ENCODE measurements at regions not wholly inside any gene's neighbourhood (a gene's known extent, or its start where the extent isn't known, plus 50 kb on each side); places are given as distances from the start of the nearest gene placed in this dataset.

DNA sequence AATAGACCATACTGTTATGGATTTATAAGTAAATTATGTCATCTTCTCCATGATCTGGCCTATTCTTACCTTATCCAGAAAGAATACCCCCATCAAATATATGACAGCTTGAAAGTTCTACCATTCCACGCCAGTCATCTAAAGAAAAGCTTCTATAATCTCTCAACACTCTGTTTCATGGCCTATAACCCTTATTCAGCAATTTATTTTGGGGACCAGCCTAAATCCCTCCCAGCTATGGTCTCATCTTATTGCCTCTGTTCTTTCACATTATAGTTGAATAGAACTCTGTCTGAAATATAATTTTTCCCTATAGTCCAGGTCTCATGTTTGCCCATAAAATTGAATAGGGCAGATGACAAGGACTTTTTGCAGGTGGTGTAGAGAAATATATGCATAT, 2387.6 kb upstream of the WWC1 start:
- no peak for DNase-seq

DNA sequence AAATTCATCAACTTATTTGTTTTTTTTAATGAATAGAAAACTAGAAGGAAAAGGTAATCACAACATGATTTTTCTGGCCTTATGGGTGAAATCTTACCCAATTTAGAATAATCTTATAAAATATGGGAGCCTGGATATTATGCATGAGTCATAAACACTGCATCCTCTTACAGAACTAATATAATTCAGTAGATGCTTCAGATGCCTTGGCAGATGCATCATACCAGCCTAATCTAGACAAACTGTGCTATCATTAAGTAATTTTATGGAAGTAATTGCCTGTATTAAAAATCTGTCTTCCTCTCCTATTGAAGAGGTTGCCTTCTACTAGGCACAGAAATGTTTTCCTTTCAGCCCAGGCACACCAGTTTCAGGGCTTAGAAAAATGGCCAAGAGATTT, 2384.6 kb upstream of the WWC1 start:
- DNase-seq = no peak

DNA sequence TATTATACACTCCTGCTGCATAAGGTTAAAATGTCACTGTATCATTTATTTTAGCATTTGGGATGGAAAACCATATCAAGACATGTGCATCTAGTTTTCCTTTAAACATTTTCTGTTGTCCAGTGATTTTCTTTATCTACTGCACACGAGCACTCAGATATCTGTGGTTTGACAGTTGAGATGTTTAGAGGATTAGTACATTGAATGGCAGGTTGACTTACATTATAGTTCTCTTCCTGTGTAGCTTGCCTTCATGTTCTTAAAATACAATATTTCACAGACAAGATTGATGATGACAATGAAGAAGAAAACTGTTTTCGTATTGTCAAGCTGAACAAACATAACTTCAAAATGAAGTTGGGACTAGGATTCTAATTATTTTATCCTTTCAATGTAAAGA, 2378.4 kb upstream of the WWC1 start:
- no peak for DNase-seq

DNA sequence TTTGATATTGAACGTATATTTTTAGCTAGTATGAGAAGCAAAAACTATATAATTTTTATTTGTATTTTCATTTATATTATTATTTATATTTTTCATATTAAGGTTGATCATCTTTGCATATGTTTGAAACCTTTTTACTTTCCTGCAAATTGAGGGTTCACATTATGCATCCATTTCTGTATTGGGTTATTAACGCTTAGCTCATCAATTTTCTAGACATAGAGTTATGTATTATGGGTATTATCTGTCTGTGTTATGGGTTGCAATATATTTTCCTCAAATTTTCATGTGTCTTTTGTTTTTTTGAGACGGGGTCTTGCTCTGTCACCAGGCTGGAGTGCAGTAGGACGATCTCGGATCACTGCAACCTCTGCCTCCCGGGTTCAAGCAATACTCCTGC, 2377.0 kb upstream of the WWC1 start:
- DNase-seq = no peak

DNA sequence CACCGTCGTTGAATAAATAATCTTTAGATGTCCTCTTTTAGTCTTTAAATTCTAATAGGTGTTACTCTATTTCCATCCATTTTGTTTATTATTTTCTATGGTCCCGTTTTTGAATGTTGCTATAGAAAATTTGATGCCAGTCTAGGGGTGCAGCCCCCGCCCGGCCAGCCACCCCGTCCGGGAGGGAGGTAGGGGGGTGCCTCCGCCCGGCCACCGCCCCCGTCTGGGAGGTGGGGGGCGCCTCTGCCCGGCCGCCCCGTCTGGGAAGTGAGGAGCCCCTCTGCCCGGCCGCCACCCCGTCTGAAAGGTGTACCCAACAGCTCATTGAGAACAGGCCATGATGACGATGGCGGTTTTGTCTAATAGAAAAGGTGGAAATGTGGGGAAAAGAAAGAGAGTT, 2372.2 kb upstream of the WWC1 start:
- no peak for DNase-seq

DNA sequence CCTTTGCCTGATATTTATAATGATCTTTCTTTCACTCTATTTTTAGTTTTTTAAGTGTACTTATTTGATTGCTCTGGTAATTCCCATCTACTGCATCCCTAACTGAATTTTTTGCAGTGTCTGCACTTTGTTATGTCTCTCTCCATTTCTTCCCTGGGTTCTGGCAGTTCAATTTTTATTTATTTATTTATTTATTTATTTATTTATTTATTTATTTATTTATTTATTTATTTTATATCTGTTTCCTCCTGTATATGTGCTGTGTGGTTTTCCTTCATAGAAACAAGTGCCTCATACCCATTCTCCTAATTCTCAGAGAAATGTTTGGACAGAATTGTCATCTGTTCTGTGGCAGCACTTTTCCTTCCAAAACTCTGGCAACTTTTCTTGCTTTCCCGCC, 2370.8 kb upstream of the WWC1 start:
- no peak for DNase-seq

DNA sequence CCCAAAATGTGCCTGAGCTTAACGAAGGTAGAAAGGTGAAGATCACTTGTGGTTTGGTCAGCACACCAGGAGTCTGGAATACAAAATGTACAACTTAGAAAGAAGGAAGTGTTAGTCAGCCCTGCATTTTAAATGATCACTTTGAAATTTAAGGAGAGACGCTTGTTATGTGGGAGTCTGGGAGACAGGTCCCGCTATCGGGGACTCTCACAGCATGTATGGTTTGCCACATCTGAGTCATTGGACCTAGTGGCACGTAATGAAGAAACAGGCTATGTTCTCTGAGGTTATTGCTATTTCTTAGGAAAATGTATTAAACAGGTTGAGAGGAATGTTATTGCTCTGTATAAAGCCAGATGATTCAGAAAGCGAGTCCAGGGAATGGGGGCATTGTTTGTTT, 2362.5 kb upstream of the WWC1 start:
- no peak for DNase-seq

DNA sequence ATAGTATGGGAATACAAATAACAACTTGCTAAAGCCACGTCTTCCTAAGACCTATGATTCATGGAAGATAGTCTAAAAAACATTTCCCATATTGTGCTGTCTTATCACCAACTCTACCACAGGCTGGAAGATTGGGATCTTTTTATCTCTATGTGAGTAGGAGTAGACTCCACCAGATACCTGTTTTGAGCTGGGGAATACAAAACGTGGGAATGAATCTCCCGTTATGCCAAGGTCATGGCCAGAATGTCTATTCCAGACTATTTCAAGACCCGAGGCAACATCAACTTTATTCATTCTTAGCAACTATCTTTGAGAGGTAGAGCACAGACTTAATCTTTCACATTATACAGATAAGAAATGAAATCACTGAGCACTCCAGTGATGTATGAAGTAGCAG, 2350.9 kb upstream of the WWC1 start:
- DNase-seq = no peak

DNA sequence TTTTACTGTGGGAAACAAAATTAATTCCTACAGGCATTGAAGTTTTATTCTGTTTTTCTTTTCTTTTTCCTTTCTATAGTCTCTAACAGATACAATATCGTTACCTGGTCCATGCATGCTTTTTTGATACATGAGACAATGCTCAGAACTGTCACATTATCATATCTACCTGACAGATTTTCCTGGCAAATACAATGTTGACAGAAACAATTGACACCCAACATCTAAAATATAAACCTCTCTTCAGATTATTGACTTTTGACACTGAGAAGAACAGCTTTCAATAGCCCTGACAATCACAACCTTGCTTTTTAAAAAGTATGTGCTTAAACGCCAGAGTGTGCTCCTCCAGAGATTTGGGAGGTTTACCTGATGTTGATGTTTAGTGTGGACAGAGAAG, 2334.6 kb upstream of the WWC1 start:
- no peak for DNase-seq

DNA sequence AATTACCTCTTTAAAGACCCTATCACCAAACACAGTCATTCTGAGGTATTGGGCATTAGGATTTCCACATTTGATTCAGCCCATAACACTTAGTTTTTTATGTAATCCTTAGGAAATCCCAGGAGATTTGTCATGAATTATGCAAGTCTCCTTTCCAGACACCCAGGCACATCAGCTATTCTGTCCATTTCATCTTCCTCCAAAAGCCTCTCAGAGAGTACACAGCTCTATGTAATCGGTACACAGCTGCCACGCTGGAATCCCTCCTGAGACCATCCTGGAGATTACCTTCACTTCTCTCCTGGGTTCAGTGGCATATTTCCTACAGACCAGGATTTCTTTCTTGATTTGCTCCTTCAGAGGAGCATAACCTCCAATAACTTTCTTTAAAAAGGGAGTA, 2309.8 kb upstream of the WWC1 start:
- no peak for DNase-seq

DNA sequence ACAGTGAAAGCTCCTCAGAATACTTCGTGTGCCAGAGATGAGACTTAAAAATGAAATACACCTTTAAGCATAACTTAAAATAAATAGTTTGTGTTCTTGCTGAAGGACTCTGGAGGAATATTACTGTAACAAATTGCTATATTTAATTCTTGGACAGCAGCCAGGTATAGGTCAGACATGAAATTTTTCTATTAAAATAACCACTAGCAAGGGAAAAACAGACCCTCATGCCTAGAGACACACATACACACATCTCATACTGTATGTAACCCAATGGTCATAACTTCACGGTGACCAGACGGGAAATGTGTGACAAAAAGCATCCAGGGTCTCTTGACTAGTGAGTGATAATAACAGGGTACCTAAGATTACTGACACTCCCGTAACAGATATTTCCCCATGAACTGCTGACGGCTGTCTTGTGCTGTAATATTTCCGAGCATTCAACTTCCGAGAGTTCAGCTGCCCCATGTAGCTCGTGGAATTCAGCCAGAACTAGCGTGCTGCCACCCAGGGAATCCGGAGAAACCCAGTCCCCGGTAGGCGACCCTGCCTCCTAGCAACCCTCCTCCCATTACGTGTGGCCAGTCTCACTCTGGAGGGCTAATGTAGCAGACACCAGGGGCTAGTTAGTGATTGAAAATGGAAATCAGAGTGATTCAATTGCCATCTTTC, 2295.1 kb upstream of the WWC1 start:
- no peak for DNase-seq

DNA sequence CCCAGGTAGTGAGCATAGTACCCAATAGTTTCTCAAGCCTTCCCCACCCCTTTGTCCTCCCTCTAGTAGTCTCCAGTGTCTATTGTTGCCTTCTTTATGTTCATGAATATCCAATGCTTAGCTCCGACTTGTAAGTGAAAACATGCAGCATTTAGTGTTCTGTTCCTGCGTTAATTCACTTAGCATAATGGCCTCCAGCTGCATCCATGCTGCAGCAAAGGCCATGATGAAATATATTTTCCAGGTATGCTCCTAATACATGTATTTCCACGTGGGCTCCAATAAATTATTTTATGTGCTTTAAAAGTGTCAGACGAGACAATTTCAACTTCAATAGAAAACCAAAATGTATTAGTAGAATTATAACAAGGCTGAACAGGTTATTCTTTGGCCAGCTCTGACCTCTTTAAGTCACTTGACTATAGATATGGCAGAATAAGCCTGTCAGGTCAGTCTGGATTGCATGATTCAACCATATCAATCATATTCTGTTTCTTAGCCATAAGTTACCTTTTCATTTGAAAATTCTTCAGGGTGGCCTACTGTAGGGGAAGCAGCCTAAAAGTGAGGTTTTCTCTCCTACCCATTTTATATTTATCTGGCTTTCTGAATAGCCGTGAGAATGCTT, 2291.6 kb upstream of the WWC1 start:
- no peak for DNase-seq

DNA sequence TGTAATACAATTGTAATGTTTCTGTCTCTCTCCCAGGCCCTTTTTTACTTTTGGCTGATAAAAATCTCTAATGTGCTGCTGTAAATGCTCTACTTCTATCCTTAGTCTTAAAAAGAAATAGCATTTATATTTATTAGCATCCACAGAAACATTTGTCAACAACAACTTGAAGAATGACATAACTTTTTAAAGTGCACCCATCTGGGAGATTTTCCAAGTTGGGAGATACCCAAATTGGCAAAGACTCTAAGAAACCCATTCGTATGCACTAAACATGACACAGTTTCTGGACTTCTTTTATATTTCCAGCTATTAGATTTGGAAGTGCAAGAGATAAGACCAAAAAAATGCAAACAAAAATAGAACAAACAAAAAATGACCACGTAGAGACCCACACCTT, 2287.4 kb upstream of the WWC1 start:
- no peak for DNase-seq

DNA sequence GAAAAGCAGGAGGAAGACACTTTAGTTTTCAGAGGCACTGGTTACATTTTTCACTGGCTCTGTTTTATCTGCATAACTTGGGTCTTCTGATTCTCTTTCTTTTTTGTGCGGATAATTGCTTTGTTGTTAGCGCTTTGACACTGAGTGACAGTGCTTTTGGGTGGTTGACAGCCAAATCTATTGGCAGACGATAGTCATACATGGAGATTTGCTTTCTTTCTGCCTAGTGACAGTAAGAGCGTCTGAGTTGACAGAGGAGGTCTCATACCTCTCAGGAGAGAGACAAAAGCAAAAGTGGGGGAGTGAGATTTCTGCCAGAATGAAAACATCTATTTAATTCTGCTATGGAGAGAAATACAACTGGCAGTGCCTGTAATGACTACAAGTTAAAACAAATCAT, 2278.0 kb upstream of the WWC1 start:
- no peak for DNase-seq

DNA sequence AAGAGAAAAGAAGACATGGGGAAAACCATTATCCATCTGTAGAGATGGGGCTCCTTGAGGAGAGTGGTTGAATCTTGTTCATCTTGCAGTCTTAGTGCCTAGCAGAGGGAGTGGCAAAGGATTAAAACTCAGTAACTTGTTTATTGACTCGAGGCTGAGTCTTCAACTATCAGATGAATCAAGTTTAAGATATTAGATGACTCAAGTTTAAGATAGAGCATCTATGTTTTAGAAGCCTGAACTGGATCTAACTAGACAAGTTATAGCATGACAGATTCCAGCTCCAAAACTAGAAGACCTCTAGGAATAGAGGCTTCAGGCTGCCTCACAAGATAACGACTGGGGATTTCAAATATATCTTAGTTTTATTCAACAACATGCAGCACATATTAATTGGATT, 2277.2 kb upstream of the WWC1 start:
- no peak for DNase-seq

DNA sequence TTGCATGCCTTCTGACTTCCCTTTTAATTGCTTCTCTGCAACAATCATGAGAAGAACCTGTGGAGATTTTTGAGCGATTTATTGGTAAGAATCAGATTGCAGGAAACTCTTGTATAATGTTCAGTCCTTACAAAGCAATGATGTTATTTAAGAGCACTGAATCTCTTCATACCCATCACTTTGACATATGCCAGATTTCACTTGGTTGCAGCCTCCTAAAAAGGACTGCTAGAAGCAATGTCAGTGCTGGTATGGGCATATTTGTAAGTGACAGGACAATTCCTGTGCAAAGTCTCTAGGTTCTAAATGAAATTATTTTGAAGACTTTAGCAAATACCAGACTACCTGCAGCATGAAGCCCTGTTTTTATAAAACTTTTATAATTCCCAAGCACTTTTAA, 2272.7 kb upstream of the WWC1 start:
- no peak for DNase-seq

DNA sequence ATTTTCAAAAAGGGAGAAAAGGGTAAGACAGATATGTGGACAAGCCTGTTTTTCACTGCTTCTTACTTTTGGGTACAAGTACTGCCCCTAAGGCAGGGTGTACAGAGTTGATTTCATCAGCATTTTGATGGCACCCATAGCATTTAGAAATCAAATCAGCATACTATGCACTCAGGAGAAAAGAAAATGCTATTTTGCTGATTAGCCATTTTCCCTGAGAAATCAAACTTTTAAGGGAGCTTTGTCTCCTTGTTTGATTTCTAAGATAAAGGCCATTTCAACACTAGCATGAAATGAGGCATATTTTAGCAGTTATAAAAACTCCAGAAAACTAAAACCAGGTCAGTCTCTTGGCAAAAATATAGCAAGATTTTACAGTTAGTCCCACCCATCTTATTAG, 2269.4 kb upstream of the WWC1 start:
- no peak for DNase-seq

DNA sequence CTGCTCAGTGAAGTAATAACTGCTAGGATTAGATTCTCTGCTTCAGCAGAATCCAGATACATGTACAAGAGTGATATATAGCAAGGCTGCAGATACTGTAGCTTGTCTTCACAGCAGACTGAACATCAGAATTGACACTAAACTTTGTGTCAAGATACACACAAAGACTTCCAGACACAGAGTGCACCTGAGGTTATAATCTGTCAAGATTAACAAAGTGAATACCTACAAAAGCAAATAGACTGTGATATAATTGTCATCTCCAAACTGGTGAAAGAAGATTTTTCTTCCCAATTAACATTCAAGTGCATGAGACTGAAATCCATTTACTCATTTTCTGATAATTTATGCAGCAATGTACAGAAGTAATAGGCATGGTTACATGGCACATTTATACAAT, 2266.5 kb upstream of the WWC1 start:
- no peak for DNase-seq

DNA sequence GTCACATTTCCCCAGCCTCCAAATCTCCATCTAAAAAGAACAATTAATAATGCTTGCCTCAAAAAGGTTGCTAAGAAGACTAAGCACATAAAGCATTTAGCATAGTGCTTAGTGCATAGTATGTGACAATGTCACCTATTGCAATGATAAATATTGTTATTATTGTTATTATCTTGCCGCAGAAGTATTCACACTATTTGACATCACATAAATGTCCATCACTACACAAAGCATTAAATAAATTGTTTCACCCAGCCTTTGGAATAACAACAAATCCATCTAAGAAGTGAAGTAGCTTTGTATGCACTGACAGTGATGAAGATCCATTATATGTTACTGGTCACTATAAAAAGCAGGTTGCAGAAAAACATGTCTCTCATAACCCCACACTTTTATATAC, 2263.9 kb upstream of the WWC1 start:
- no peak for DNase-seq

DNA sequence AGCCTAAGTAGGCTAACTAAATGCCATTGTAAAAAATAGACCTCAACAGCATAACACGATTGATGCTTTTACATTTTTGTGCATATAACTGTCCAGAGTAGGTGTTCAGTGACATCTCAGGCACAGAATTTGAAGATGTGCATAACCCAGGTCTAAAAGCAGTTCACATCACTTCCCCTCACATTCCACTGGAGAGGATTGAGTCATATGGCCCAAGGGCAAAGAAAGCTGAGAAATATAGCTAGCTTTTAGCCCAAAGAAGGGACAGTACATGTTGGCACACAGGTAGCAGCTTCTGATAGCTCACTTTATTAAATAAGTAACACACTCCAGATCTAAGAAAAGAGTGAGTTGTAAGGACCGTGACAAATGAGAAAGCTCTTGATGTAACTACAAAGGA, 2259.5 kb upstream of the WWC1 start:
- DNase-seq = no peak

DNA sequence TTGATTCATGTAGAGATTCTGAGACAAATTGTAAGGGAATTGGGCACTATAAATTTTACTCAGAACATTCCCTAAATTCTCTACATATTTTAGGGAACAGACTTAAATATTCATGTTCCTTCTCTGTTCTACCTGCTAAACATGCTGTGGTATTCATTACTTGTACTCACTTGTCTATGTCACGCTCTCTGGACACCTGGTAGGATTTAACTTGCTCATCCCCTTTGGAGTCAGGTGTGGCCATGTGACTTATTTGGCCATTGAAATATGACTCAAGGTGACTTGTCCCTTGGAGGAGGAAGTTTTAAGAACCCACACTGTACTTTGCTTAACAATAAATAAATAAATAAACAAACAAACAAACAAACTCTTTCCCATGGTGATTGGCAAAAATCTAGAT, 2258.8 kb upstream of the WWC1 start:
- no peak for DNase-seq

DNA sequence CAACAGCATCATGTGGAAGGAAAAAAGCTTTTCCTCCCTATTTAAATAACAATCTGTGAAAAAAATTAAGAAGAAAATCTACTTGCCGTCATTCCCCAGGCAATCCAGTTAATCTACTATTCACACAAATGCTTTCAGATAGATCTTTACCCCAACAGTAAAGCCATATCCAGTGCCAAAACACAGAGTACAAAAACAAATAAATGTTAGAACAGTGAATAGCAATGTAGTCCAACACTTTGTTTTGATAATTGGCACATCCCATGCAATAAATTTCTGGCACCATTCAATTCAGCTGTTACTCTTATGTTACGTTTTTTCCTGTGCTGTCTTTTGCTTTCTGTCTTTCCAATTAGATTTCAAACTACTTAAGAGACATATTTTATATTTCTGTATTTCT, 2245.5 kb upstream of the WWC1 start:
- DNase-seq = no peak

DNA sequence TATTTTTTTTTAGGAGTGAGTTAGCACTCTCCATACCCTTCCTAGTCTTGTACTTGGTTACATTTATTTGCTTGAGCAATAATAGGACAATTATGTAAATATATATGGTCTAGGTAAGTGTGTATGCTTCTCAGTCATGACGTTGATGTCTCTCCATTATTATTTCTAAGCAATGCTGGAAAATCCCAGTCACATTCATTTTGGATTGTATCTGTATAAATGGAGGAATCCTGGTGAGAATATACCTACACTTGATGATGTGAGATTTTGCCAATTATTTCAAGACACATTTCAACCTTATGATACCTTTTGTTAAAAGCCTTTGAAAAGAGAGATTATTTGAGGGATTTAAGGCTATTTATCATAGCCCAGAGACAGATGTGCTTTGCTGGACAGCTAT, 2244.5 kb upstream of the WWC1 start:
- DNase-seq = no peak

DNA sequence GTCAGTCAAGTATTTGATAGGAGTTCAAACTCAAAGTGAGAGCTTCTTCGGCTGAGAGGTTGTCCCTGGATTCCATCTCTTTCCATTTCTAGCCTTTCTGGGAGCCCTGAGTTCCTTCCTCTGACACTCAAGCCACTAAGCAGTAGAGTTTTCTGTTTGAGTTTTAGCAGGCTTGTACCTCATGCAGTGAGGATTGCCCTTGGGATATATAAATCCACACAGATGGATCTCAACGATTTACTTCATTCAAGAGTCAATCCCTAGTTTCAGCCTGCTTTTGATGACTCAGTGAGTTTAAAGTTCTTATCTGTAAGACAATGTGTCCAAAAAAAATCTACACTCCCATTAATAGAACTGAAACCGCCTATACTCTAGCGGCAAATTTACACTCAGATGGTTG, 2240.9 kb upstream of the WWC1 start:
- no peak for DNase-seq

DNA sequence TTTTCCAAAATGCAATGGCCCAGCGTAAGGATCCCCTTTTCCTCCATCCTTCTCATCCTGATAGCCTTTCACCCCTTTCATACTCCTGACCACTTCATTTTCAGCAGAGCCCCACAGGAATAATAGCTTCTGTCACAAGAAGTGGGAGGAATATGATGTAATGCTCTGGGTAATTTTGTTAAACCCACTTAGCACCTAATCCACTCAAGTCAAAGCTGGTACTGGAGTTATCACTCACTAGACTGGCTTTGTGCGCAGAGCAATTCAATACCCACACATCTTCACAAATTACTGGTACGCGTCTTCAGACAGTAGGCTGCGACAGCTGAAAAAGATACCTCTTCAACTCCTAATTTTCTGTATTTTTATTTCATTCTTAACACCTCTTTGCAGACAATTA, 2232.8 kb upstream of the WWC1 start:
- DNase-seq = no peak

DNA sequence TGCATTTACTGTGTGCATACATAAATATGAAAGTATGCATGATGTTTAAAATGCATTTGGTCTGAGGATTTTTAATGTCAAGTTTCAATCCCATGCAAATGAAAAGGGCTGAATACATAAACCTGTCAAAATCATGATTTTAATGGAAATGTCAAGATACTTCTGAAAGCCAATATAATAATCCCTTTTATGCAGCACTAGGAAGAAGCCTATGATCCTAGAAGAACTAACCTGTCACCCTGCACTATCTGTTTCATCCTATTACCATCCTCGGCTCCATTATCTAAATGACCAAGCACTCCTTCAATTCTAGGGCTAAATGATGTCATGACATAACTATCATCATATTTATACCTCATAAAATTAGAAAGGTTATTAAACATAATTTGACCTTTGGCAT, 2229.4 kb upstream of the WWC1 start:
- DNase-seq = no peak

All from CD4-positive, alpha-beta T cell treated with Interleukin-4 for 4 hours (primary cell).